ENCODE measurements at regions not wholly inside any gene's neighbourhood (a gene's known extent, or its start where the extent isn't known, plus 50 kb on each side); places are given as distances from the start of the nearest gene placed in this dataset.
A peak's percentile ranks its signal among the peaks of the same experiment; 100 is the strongest.

DNA sequence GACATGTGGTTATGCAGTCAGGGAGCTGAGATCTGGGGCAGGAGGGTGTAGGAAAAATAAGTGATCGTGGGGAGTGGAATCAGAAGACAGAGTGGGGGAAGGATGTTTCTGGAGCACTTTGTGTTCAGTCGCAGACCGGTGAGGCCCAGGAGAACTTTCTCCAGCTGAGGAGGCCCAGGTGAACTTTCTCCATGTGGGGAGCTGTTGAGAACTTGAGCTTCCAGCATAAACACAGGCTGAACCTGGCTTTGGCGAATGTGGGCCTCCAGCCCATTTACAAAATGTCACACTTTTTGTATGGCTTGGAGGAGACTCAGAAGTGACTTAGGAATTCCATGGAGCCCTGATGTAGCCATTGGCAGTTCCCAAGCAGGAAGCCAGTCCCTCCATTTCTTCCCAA is 108.5 kb downstream of the VAPA start:
- H3K4me2 ChIP-seq (ENCODE audit: low read length) = no peak overlapping the region
- H3K36me3 ChIP-seq (ENCODE audit: insufficient read depth, low read length) = no peaks in the 10 kb centered on the region
- no peak overlapping the region for H3K9ac ChIP-seq (ENCODE audit: low read depth, low read length)
- no peaks in the 10 kb centered on the region for H3K27me3 ChIP-seq (ENCODE audit: control insufficient read depth, insufficient read depth, low read length)
- H3K9me3 ChIP-seq (replicated peaks; ENCODE audit: low read length) = no peaks in the 10 kb centered on the region
- no peak overlapping the region for H3K4me3 ChIP-seq (ENCODE audit: low read length)
- H3K4me1 ChIP-seq (ENCODE audit: control insufficient read depth, insufficient read depth, low read length) = no peaks in the 10 kb centered on the region

DNA sequence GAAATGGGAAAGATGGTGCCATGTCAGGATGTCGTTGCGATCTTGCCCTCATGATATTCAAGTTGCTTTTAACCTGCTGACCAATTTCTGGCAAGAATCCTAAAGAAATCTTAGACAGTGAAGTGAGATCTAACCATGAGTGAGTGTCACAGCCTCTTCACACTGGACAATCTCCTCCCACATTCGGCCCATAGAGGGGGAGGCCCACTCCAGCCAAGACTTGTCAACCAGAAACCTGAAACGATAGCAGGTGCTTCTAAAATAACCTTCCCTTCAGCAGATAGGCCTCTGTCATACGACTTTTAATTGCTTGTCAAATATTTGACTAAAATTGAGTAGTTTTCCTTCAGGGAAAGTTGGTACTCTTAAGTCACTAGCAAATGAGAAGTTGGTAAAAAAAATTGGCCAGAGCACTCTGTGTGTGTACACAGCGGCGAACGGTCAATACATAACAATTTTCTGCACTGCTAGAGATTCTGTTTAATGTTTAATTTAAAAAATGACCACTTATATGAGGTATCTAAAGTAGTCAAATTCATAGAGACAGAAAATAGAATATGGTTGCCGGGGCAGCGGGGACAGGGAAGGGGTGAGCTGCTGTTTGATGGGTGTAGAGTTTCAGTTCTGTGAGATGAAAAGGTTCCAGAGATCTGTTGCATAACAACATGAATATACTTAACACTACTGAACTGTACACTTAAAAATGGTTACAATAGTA is 110.2 kb downstream of the VAPA start:
- no peak overlapping the region for H3K4me2 ChIP-seq (ENCODE audit: low read length)
- no peak overlapping the region for H3K4me3 ChIP-seq (ENCODE audit: low read length)
- H3K4me1 ChIP-seq (ENCODE audit: control insufficient read depth, insufficient read depth, low read length) = no peaks in the 10 kb centered on the region
- H3K27me3 ChIP-seq (ENCODE audit: control insufficient read depth, insufficient read depth, low read length) = no peaks in the 10 kb centered on the region
- no peaks in the 10 kb centered on the region for H3K9me3 ChIP-seq (replicated peaks; ENCODE audit: low read length)
- no peaks in the 10 kb centered on the region for H3K36me3 ChIP-seq (ENCODE audit: insufficient read depth, low read length)
- H3K9ac ChIP-seq (ENCODE audit: low read depth, low read length) = no peak overlapping the region

DNA sequence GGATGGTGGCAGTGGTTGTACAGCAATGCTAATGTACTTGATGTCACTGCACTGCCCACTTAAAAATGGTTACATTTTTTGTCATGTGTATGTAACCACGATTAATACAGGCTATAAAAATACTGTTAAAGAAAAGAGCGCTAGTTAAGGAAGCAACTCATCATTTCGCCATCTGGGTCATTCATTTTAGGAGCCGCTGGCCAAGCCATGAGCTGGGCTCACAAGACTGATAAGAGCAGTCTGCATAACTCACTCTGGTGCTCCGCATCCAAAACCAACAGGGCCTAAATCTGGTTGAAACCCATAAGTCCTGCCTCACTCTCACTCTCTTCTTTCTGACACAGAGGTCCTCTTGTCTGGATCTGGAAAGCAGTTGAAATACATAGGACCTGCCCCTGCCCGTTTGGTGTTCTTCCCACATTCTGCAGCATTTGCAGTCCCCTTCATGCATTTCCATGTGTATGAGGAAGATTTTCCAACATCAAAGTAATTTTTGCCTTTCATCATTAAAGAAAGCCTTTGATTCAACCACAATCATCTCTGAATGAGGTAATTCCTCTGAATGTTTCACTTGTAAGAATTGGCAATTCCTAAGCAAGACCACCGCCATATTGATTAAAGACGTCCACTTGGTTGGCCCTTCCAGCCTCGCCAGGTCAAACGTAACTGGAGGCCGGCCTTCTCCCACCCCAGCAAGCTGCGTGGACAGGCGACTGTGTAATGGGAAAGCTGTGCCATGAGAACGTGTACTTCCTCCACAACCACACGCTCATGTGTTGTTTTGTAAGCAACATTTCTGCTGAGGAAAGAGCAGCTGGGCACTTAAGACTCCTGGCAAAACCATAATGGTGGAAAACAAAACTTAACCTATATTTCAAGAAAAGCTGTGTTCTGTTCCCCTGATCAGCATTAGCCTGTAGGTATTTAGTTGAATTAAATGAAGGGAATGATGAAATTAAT is 112.2 kb downstream of the VAPA start:
- Histone ChIP-seq H3K36me3 (ENCODE audit: insufficient read depth, low read length) (no peaks in the 10 kb centered on the region), H3K9me3 (replicated peaks; ENCODE audit: low read length) (no peaks in the 10 kb centered on the region), H3K4me1 (ENCODE audit: control insufficient read depth, insufficient read depth, low read length) (no peaks in the 10 kb centered on the region), H3K9ac (ENCODE audit: low read depth, low read length) (no peak overlapping the region), H3K4me3 (ENCODE audit: low read length) (no peak overlapping the region), H3K4me2 (ENCODE audit: low read length) (no peak overlapping the region), H3K27me3 (ENCODE audit: control insufficient read depth, insufficient read depth, low read length) (no peaks in the 10 kb centered on the region)

DNA sequence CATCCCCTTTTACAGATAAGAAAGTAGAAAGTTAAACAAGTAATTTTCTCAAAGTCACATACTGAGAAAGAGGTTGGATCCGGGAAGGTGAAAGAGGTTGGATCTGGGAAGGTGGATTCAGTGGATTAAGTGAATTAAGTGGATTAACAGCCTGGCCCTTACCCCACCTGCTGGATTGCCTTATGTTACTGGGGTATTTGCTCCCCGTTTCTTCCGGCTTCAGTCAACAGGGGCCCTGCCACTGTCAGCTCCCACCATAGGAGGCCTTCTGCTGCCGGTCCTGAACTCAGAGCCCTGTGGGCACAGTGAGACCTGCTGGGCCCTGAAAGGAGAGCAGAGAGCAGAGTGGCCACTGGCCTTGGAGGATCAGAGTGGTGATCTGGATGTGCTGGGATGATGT is 113.2 kb downstream of the VAPA start:
- H3K4me2 ChIP-seq (ENCODE audit: low read length) = no peak overlapping the region
- H3K9ac ChIP-seq (ENCODE audit: low read depth, low read length) = no peak overlapping the region
- no peaks in the 10 kb centered on the region for H3K36me3 ChIP-seq (ENCODE audit: insufficient read depth, low read length)
- H3K4me3 ChIP-seq (ENCODE audit: low read length) = no peak overlapping the region
- no peaks in the 10 kb centered on the region for H3K9me3 ChIP-seq (replicated peaks; ENCODE audit: low read length)
- H3K4me1 ChIP-seq (ENCODE audit: control insufficient read depth, insufficient read depth, low read length) = no peaks in the 10 kb centered on the region
- H3K27me3 ChIP-seq (ENCODE audit: control insufficient read depth, insufficient read depth, low read length) = no peaks in the 10 kb centered on the region

GRCh38 chr18:10027461-10027860 is 113.6 kb downstream of the VAPA start:
- Histone ChIP-seq H3K27me3 (ENCODE audit: control insufficient read depth, insufficient read depth, low read length) (no peaks in the 10 kb centered on the region), H3K9me3 (replicated peaks; ENCODE audit: low read length) (no peaks in the 10 kb centered on the region), H3K36me3 (ENCODE audit: insufficient read depth, low read length) (no peaks in the 10 kb centered on the region), H3K4me2 (ENCODE audit: low read length) (no peak overlapping the region), H3K9ac (ENCODE audit: low read depth, low read length) (no peak overlapping the region), H3K4me3 (ENCODE audit: low read length) (no peak overlapping the region), H3K4me1 (ENCODE audit: control insufficient read depth, insufficient read depth, low read length) (peaks cover under 1% of the 10 kb centered on the region)

- Histone ChIP-seq H3K4me1 (ENCODE audit: control insufficient read depth, insufficient read depth, low read length) (peaks cover 2% of the 10 kb centered on the region), H3K9me3 (replicated peaks; ENCODE audit: low read length) (no peaks in the 10 kb centered on the region), H3K4me2 (ENCODE audit: low read length) (no peak overlapping the region), H3K9ac (ENCODE audit: low read depth, low read length) (no peak overlapping the region), H3K36me3 (ENCODE audit: insufficient read depth, low read length) (no peaks in the 10 kb centered on the region), H3K27me3 (ENCODE audit: control insufficient read depth, insufficient read depth, low read length) (no peaks in the 10 kb centered on the region), H3K4me3 (ENCODE audit: low read length) (no peak overlapping the region)
Observed at GRCh38 chr18:10029711-10030110, 115.9 kb downstream of the VAPA start.

DNA sequence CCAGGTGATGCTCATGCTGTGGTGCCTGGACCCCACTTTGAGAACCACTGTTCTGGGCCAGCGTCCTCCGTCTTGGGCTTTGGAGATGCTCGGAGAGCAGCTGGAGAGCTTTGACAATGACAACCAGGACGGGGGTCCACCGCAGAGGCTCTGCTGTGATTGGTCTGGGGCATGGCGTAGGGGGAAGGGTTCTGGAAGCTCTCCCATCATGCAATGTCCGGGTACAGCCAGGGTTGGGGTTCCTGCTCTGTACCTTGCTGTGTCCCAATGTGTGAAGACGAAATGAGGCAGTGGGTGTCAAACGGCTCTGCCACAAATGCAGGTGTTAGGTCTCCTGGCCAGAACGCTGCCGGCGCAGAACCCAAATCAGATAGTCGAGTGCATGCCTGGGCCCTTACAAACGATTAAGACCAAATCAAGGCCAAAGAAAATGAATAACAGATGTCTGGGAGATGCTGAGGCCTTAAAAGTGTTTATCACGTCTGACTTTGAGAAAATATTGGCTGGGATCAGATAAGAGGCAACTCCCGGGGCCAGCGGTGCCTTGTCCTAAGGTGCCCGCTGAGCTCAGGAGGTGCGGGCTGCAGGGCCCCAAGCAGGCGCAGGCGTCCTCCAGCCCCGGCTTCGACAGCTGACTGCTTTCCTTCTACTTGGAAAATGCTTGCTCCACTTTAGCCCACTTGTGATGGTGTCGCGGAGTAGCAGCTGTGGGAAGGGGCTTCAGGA is 117.2 kb downstream of the VAPA start:
- no peaks in the 10 kb centered on the region for H3K9me3 ChIP-seq (replicated peaks; ENCODE audit: low read length)
- H3K36me3 ChIP-seq (ENCODE audit: insufficient read depth, low read length) = no peaks in the 10 kb centered on the region
- no peak overlapping the region for H3K9ac ChIP-seq (ENCODE audit: low read depth, low read length)
- H3K4me3 ChIP-seq (ENCODE audit: low read length) = no peak overlapping the region
- peaks cover 8% of the 10 kb centered on the region for H3K4me1 ChIP-seq (ENCODE audit: control insufficient read depth, insufficient read depth, low read length)
- H3K4me2 ChIP-seq (ENCODE audit: low read length) = no peak overlapping the region
- no peaks in the 10 kb centered on the region for H3K27me3 ChIP-seq (ENCODE audit: control insufficient read depth, insufficient read depth, low read length)

GRCh38 chr18:10032331-10033015 is 118.7 kb downstream of the VAPA start:
- no peaks in the 10 kb centered on the region for H3K27me3 ChIP-seq (ENCODE audit: control insufficient read depth, insufficient read depth, low read length)
- H3K36me3 ChIP-seq (ENCODE audit: insufficient read depth, low read length) = no peaks in the 10 kb centered on the region
- peaks cover 8% of the 10 kb centered on the region for H3K4me1 ChIP-seq (ENCODE audit: control insufficient read depth, insufficient read depth, low read length)
- H3K4me2 ChIP-seq (ENCODE audit: low read length) = no peak overlapping the region
- no peaks in the 10 kb centered on the region for H3K9me3 ChIP-seq (replicated peaks; ENCODE audit: low read length)
- H3K4me3 ChIP-seq (ENCODE audit: low read length) = no peak overlapping the region
- peak overlapping the region; percentile 1 for H3K9ac ChIP-seq (ENCODE audit: low read depth, low read length)

DNA sequence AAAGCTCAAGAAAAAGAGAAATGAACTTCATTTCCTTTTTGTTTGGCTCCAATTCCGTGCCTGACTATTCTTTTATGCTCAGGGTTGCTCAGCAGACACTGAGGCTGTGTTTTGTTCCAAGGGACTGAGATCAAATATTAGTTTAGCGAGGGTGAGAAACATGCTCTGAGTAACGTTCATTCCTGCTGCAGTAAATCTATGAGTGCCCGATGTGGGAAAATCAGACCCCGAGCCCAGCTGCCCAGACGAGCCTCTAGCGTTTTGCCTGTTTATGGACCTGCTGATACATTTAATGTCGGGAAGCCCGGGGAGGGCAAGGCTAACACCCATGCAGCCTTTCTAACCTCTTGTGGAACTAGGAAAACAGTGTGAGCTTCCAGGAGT is 119.2 kb downstream of the VAPA start:
- Histone ChIP-seq H3K9me3 (replicated peaks; ENCODE audit: low read length) (no peaks in the 10 kb centered on the region), H3K9ac (ENCODE audit: low read depth, low read length) (peak overlapping the region; percentile 1), H3K4me3 (ENCODE audit: low read length) (no peak overlapping the region)

GRCh38 chr18:10035281-10035991 is 121.6 kb downstream of the VAPA start:
- Histone ChIP-seq H3K4me2 (ENCODE audit: low read length) (no peak overlapping the region), H3K4me1 (ENCODE audit: control insufficient read depth, insufficient read depth, low read length) (peaks cover 11% of the 10 kb centered on the region), H3K27me3 (ENCODE audit: control insufficient read depth, insufficient read depth, low read length) (no peaks in the 10 kb centered on the region), H3K4me3 (ENCODE audit: low read length) (no peak overlapping the region), H3K9me3 (replicated peaks; ENCODE audit: low read length) (no peaks in the 10 kb centered on the region), H3K9ac (ENCODE audit: low read depth, low read length) (no peak overlapping the region), H3K36me3 (ENCODE audit: insufficient read depth, low read length) (no peaks in the 10 kb centered on the region)

More for the DNA sequence above, 119.2 kb downstream of the VAPA start:
- peaks cover 8% of the 10 kb centered on the region for H3K4me1 ChIP-seq (ENCODE audit: control insufficient read depth, insufficient read depth, low read length)
- no peaks in the 10 kb centered on the region for H3K27me3 ChIP-seq (ENCODE audit: control insufficient read depth, insufficient read depth, low read length)
- H3K4me2 ChIP-seq (ENCODE audit: low read length) = no peak overlapping the region
- no peaks in the 10 kb centered on the region for H3K36me3 ChIP-seq (ENCODE audit: insufficient read depth, low read length)
